IPS-20b (cell line): ENCODE measurements at regions not wholly inside any gene's neighbourhood (a gene's known extent, or its start where the extent isn't known, plus 50 kb on each side); places are given as distances from the start of the nearest gene placed in this dataset.

Source experiments
- H3K27ac ChIP-seq: one replicate; pipeline ENCODE4 v1.5.1; 2013; ENCODE audit warnings: low read length
- H3K27me3 ChIP-seq: 2 replicates; pipeline ENCODE4 v1.6.1; 2013; ENCODE audit warnings: mild to moderate bottlenecking, low read length, inconsistent platforms; ENCODE audit not compliant: insufficient read depth
- H3K36me3 ChIP-seq: 2 replicates; pipeline ENCODE4 v1.6.1; 2013; ENCODE audit warnings: low read depth, mild to moderate bottlenecking, inconsistent platforms, low read length, moderate library complexity; ENCODE audit not compliant: insufficient read depth
- H3K4me1 ChIP-seq: 2 replicates; pipeline ENCODE4 v1.6.1; 2013; ENCODE audit warnings: mild to moderate bottlenecking, control low read depth, inconsistent platforms, low read length, moderate library complexity; ENCODE audit not compliant: insufficient read depth
- H3K4me3 ChIP-seq: 2 replicates; pipeline ENCODE4 v1.5.1; 2013; ENCODE audit warnings: mild to moderate bottlenecking, low read length, inconsistent platforms
- H3K9ac ChIP-seq: 2 replicates; pipeline ENCODE4 v1.6.1; 2013; ENCODE audit warnings: low read depth, mild to moderate bottlenecking, inconsistent platforms, low read length, moderate library complexity
- H3K9me3 ChIP-seq: 2 replicates; pipeline ENCODE4 v1.6.1; 2013; ENCODE audit warnings: mild to moderate bottlenecking, low read depth, low read length, inconsistent platforms; ENCODE audit not compliant: insufficient read depth

DNA sequence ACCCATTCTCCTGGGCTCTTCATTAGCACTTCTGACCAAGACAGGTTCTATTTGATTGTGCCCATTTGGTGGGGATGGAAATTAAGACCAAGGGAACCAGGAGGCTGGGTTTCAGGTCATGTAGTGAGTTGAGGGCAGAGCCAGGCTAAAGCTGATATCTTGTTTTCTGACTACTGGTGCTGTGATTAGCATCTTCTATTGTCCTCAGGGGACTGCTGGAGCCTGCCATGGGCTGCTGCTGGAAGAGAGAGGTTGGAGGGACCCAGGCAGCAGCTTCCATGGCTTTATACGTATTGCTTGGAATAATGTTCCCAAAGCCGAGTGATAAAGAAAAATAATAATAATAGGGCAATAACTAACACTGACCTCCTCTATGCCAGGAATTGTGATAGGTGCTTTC, 211.4 kb upstream of the ROPN1 start:
- Histone ChIP-seq H3K9ac (no peak overlapping the region), H3K9me3 (no peaks in the 10 kb centered on the region), H3K27me3 (no peaks in the 10 kb centered on the region), H3K4me3 (no peak overlapping the region), H3K36me3 (no peaks in the 10 kb centered on the region), H3K4me1 (peaks cover 5% of the 10 kb centered on the region; the same call in 1 of the 2 replicates), H3K27ac (no peak overlapping the region)

- Histone ChIP-seq H3K9ac (no peak overlapping the region), H3K27me3 (no peaks in the 10 kb centered on the region)
Measured at GRCh38 chr3:124206225-124207055, 214.5 kb upstream of the ROPN1 start.

DNA sequence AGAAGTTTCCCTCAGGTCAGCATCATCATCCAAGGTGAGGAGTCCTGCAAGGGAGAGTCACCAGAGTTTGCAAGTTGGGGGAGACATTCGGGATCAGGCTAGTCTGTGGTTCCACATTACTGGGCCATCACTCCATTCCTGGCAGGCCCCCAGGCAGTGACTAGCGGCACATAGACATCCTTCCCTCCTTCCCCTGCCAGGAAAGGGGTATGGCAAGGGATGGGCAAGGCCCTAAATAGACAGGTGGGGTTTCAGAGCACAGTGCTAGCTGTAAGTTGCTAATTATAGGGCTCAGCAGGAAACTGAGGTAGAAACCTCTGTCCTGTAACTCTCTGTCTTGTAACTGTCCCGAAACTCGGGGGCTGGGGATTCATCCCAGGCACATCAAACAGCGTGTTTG, 215.2 kb upstream of the ROPN1 start:
- no peak overlapping the region for H3K9ac ChIP-seq
- H3K36me3 ChIP-seq = no peaks in the 10 kb centered on the region
- no peaks in the 10 kb centered on the region for H3K9me3 ChIP-seq
- H3K27ac ChIP-seq = no peak overlapping the region
- H3K4me3 ChIP-seq = no peak overlapping the region
- no peaks in the 10 kb centered on the region for H3K4me1 ChIP-seq
- no peaks in the 10 kb centered on the region for H3K27me3 ChIP-seq

More at GRCh38 chr3:124206225-124207055, 214.5 kb upstream of the ROPN1 start:
- Histone ChIP-seq H3K4me3 (no peak overlapping the region), H3K4me1 (no peaks in the 10 kb centered on the region), H3K36me3 (no peaks in the 10 kb centered on the region), H3K27ac (no peak overlapping the region), H3K9me3 (no peaks in the 10 kb centered on the region)

GRCh38 chr3:124207873-124208485, 216.1 kb upstream of the ROPN1 start:
- Histone ChIP-seq H3K9me3 (no peaks in the 10 kb centered on the region), H3K36me3 (no peaks in the 10 kb centered on the region), H3K4me3 (no peak overlapping the region), H3K4me1 (no peaks in the 10 kb centered on the region; the same call in 1 of the 2 replicates), H3K27me3 (no peaks in the 10 kb centered on the region), H3K9ac (no peak overlapping the region), H3K27ac (no peak overlapping the region)

- Histone ChIP-seq H3K9ac (no peak overlapping the region), H3K27ac (no peak overlapping the region), H3K36me3 (no peaks in the 10 kb centered on the region)
Measured at GRCh38 chr3:124209426-124209825, 217.5 kb upstream of the ROPN1 start.

DNA sequence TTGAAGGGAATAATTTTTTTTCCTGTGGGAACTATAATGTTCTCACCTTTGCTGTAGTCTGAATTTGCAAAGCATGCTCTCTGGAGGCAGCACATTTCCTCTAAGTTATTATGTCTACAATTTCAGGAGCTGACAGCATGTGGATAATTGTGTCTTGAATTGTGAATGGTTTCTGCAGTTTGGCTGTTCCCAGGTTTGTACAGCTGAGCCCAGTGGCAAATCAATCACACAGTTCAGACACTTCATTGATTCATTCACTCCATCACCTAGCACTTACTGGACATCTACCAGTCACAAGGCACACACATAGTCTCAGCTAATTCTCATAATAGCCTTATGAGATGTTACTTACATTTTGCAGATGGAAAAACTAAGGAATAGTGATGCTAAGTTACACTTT, 219.0 kb upstream of the ROPN1 start:
- Histone ChIP-seq H3K4me1 (no peaks in the 10 kb centered on the region; the same call in 1 of the 2 replicates), H3K27ac (no peak overlapping the region), H3K9ac (no peak overlapping the region), H3K36me3 (no peaks in the 10 kb centered on the region), H3K4me3 (no peak overlapping the region), H3K27me3 (no peaks in the 10 kb centered on the region), H3K9me3 (no peaks in the 10 kb centered on the region)

More at GRCh38 chr3:124209426-124209825, 217.5 kb upstream of the ROPN1 start:
- H3K4me1 ChIP-seq = no peaks in the 10 kb centered on the region; the same call in 1 of the 2 replicates
- H3K9me3 ChIP-seq = no peaks in the 10 kb centered on the region
- H3K4me3 ChIP-seq = no peak overlapping the region
- H3K27me3 ChIP-seq = no peaks in the 10 kb centered on the region

GRCh38 chr3:124213641-124214040, 221.7 kb upstream of the ROPN1 start:
- Histone ChIP-seq H3K27me3 (no peaks in the 10 kb centered on the region), H3K4me3 (no peak overlapping the region), H3K27ac (no peak overlapping the region), H3K9me3 (no peaks in the 10 kb centered on the region), H3K9ac (no peak overlapping the region), H3K4me1 (no peaks in the 10 kb centered on the region; the same call in 1 of the 2 replicates), H3K36me3 (no peaks in the 10 kb centered on the region)

DNA sequence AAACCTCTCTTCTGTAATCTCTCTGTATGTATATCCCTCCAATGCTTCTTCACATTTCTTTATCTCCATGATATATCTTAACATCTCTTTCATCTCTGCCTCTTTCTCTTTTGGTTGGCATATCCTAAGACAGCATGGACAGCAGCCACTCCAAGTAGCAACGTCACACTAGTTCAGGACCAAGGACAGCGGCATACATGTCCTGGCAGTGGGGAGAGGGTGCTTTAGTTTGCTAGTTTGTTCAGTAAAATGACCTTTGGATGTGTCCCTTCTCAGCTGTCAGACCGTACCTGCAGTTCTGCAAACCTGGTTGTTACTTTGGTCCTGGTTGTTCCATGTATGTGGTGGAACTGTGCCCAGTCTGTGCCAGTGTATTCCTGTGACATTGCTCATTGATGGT, 225.6 kb upstream of the ROPN1 start:
- Histone ChIP-seq H3K4me3 (no peak overlapping the region), H3K9ac (no peak overlapping the region), H3K9me3 (no peaks in the 10 kb centered on the region), H3K27me3 (no peaks in the 10 kb centered on the region), H3K27ac (no peak overlapping the region), H3K4me1 (no peaks in the 10 kb centered on the region; the same call in 1 of the 2 replicates), H3K36me3 (no peaks in the 10 kb centered on the region)

DNA sequence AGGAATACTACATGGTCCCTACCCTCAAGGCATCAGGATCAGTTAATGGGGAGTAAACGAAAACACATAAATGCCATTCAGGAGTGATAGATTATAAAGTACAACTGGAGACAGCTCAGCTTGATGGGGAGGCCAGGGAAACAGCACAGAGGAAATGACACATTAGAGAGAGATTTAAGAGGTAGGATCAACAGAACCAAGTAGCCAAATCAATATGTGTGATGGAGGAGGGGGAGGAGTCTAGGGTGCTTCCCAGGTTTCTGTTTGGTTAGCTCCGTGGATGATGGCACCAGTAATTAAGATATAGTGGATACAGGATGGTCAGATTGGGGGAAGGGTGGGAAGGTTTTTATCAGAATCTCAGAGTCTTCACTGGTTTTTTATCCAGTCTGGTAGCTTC, 229.5 kb upstream of the ROPN1 start:
- H3K4me1 ChIP-seq = no peaks in the 10 kb centered on the region; the same call in 1 of the 2 replicates
- no peaks in the 10 kb centered on the region for H3K36me3 ChIP-seq
- H3K4me3 ChIP-seq = no peak overlapping the region
- H3K27me3 ChIP-seq = no peaks in the 10 kb centered on the region
- no peak overlapping the region for H3K27ac ChIP-seq
- H3K9ac ChIP-seq = no peak overlapping the region
- no peaks in the 10 kb centered on the region for H3K9me3 ChIP-seq

DNA sequence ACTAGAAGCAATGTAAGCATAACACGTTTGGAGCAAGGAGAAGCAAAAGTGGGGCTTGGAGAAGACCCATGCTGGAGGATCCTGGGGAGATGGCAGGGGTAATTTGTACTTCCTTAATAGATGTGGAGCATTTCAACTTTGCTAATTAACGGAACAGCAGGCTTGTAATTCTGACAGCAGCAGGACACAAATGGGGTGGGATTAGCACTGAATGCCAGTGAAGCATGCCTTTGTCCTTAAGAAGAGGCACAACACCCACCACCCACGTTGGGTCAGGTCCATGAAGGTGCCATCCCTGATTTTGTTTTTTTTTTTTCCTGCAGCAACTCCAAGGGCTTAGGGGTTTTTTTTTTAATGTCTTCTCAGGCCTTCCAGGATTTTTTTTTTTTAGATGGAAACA, 231.9 kb upstream of the ROPN1 start:
- no peaks in the 10 kb centered on the region for H3K36me3 ChIP-seq
- no peaks in the 10 kb centered on the region; the same call in 1 of the 2 replicates for H3K4me1 ChIP-seq
- H3K4me3 ChIP-seq = no peak overlapping the region
- no peak overlapping the region for H3K27ac ChIP-seq
- H3K27me3 ChIP-seq = no peaks in the 10 kb centered on the region
- H3K9me3 ChIP-seq = no peaks in the 10 kb centered on the region
- no peak overlapping the region for H3K9ac ChIP-seq

GRCh38 chr3:124227150-124227630, 235.3 kb upstream of the ROPN1 start:
- Histone ChIP-seq H3K9me3 (no peaks in the 10 kb centered on the region), H3K4me3 (no peak overlapping the region), H3K27me3 (no peaks in the 10 kb centered on the region), H3K9ac (no peak overlapping the region), H3K27ac (no peak overlapping the region), H3K4me1 (peaks cover 7% of the 10 kb centered on the region; the same call in 1 of the 2 replicates), H3K36me3 (no peaks in the 10 kb centered on the region)

DNA sequence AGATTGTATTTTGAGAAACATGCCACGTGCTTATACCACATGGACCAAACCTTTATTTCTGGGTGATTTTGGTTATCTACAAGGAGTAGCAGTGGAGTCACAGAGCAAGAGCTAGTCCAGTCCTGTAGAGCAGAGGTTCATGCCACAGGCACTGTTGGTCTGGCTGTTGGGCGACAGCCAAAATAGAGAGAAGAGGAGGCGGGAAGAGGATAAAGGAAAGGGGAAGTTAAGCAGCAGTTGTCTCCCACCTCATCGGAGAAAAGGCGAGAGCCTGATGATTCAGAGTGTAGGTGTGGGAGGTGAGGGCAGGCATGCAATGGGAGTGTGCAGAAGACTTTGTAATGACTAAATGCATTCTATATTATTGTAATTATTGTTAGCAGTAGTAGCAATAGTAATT, 237.5 kb upstream of the ROPN1 start:
- H3K9me3 ChIP-seq = no peaks in the 10 kb centered on the region
- H3K9ac ChIP-seq = no peak overlapping the region
- no peaks in the 10 kb centered on the region for H3K27me3 ChIP-seq
- H3K4me3 ChIP-seq = no peak overlapping the region
- no peaks in the 10 kb centered on the region for H3K36me3 ChIP-seq
- peaks cover 7% of the 10 kb centered on the region; the same call in 1 of the 2 replicates for H3K4me1 ChIP-seq
- no peak overlapping the region for H3K27ac ChIP-seq
